ENCODE measurements at regions not wholly inside any gene's neighbourhood (a gene's known extent, or its start where the extent isn't known, plus 50 kb on each side); places are given as distances from the start of the nearest gene placed in this dataset.

- DNase-seq (ENCODE audit: low read depth, low spot score): no peak
- in situ Hi-C loops (cut with HindIII; ENCODE audit: low pct_unique_long_range_greater_than_20kb, low sequenced_read_pairs): no loop called here
These were observed 276.8 kb downstream of the TEX29 start for GRCh38 chr13:111597191-111597611.

DNA sequence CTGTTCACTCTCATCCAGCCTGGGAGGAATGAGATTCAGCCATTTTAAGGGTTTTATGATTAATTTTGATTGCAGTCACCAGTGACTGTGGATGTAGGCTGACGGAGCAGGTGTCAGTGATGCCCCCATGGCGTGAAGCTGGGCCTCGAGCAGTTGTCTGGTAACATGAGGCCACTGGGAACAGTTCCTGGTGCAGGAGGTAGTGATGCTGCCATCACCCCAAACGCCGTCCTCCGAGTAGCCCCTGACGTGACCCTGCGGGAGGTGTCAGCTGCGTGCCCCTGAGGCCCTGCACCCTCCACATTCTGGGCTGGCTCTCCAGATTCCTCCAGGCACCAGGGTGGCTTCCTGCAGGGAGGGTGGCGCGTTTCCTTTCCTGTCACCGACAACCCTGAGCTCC, 277.2 kb downstream of the TEX29 start:
- DNase-seq (ENCODE audit: low read depth, low spot score): no peak
- in situ Hi-C loops (cut with HindIII; ENCODE audit: low pct_unique_long_range_greater_than_20kb, low sequenced_read_pairs): no loop called here

DNA sequence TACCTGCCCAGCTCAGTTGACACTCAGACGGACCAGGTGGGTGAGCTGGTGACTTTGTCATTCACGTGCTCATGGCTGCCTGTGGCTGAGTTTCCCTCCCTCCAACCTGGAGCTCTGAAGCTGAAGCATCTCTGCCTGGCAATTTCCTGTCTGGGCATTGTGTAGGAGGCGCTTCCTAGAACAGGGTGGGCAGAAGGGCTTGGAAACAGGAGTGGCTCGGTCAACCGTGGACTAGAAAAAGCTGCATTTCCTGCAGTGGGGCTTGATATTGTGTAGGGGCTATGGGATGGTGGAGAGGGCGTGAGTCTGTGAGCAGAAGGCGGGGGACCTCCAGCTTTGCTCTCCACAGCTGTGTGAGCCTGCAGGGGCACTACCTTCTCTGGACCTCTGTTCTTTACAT, 278.3 kb downstream of the TEX29 start:
- in situ Hi-C loops (cut with HindIII; ENCODE audit: low pct_unique_long_range_greater_than_20kb, low sequenced_read_pairs): no loop called here

DNA sequence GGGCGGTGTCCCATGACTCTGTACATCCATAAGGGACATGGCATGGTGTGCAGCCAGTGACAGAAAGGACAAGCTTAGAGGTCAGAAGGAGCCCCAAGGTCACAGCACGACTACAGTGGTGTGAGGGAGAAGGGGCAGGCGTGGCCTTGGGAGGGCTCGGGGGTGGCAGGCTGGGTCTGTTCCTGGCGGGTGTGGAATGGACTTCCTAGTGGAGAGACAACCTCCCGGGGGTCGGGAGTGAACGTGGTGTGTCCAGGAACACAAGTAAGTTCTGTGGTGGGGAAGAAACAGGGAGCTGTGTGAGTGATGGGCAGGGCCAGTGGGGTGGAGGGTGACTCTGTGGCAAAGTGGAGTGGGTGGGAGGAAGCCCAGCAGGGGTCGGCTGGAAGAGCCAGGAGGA, 279.3 kb downstream of the TEX29 start:
- in situ Hi-C loops (cut with HindIII; ENCODE audit: low pct_unique_long_range_greater_than_20kb, low sequenced_read_pairs): no loop called here

More for the DNA sequence above, 278.3 kb downstream of the TEX29 start:
- no peak for DNase-seq (ENCODE audit: low read depth, low spot score)

DNA sequence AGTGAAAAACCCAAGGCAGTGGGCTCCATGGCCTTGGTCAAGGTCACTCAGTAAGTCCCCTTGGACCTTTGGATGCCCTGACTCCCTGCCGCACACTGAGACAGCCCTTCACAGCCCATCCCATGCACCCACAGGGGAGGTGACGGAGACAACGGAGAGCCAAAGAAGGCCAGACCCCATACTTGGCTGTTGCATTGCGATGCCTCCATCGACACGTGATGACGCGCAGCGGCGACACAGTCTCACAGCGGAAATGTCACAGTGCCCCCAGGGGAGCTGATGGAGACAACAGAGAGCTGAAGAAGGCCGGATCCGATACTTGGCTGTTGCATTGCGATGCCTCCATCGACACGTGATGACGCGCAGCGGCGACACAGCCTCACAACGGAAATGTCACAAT, 282.4 kb downstream of the TEX29 start:
- in situ Hi-C loops (cut with HindIII; ENCODE audit: low pct_unique_long_range_greater_than_20kb, low sequenced_read_pairs): no loop called here
- DNase-seq (ENCODE audit: low read depth, low spot score): no peak

More for the DNA sequence above, 279.3 kb downstream of the TEX29 start:
- no peak for DNase-seq (ENCODE audit: low read depth, low spot score)

GRCh38 chr13:111604097-111604496, 283.7 kb downstream of the TEX29 start:
- no peak for DNase-seq (ENCODE audit: low read depth, low spot score)
- in situ Hi-C loops (cut with HindIII; ENCODE audit: low pct_unique_long_range_greater_than_20kb, low sequenced_read_pairs): no loop called here

DNA sequence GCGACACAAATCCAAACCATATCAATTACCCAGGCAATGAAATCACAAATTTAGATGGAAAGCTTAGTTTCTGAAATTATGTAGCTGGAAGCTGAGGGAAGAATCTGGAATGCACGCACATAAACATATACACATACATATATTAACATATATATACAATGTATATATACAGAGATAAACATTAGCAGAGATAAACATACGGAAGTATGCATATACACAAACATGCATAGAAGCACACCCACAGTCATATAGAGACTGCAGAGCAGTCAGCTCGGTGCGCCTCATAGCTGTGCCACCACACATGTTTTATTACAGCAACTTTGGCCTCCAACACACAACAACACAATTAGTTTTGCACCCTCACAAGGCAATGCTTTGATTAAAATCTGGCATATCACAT, 288.1 kb downstream of the TEX29 start:
- in situ Hi-C loops (cut with HindIII; ENCODE audit: low pct_unique_long_range_greater_than_20kb, low sequenced_read_pairs): no loop called here
- DNase-seq (ENCODE audit: low read depth, low spot score): no peak

DNA sequence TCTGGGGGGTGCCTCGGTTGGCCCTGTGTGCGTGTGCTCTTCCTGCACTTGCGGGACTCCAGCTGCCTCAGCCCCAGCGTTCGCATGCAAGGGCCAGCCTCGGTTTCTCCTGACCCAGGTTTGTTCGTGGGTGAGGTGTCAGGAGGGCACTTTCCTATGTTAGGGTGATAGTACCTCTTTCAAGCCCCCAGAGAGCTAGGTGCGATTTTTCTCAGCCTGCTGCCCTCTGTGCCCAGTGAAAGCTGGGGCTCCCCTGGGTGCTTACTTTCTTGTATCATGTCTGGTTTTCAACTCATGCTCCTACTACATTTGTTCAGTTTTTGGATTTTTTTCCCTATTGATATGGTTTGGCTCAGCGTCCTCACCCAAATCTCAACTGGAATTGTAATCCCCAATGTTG, 289.2 kb downstream of the TEX29 start:
- no peak for DNase-seq (ENCODE audit: low read depth, low spot score)
- in situ Hi-C loops (cut with HindIII; ENCODE audit: low pct_unique_long_range_greater_than_20kb, low sequenced_read_pairs): no loop called here

DNA sequence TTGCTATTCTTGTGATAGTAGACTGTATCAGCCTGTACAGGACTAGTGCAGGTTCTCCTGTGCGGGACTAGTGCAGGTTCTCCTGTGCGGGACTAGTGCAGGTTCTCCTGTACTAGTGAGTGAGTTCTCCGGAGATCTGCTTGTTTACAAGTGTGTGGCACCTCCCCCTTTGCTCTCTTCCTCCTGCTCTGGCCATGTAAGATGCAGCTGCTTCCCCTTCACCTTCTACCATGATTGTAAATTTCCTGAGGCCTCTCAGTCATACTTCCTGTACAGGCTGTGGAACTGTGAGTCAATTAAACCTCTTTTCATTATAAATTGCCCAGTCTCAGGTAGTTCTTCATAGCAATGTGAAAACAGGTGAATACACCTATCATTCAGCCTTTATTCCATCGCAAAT, 289.6 kb downstream of the TEX29 start:
- in situ Hi-C loops (cut with HindIII; ENCODE audit: low pct_unique_long_range_greater_than_20kb, low sequenced_read_pairs): no loop called here
- no peak for DNase-seq (ENCODE audit: low read depth, low spot score)

DNA sequence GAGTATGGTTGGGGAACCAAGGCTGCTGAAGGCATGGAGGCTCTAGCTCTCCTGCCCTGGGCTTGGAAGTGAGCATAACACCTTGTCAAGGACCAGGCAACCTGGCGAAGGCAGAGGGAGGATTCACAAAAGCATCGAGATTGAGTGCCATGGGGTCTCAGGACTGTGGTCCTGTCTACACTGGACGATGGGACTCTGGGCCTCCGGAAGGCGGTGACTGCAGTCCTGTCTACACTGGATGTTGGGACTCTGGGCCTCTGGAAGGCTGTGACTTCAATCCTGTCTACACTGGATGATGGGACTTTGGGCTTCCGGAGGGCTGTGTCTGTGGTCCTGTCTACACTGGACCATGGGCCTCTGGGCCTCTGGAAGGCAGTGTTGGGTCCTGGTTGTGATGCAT, 290.4 kb downstream of the TEX29 start:
- in situ Hi-C loops (cut with HindIII; ENCODE audit: low pct_unique_long_range_greater_than_20kb, low sequenced_read_pairs): no loop called here
- DNase-seq (ENCODE audit: low read depth, low spot score): no peak

DNA sequence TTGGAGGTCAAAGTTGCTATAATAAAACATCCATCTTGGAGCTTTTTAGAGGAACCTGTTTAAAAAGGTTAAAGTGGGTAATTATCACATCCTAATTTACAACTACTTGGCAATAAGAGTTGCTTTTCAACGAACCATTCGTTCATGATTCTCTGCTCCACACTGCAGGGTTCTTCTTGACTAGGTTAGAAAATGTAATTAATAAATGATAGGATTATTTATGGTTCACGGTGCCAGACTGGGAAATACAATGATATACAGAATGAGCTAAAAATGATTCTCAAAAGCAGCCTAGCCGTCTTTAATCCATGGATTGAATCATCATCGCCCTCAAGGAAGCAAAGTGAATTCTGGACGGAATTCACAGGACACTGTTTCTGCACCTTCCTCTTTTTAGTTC, 291.2 kb downstream of the TEX29 start:
- no peak for DNase-seq (ENCODE audit: low read depth, low spot score)
- in situ Hi-C loops (cut with HindIII; ENCODE audit: low pct_unique_long_range_greater_than_20kb, low sequenced_read_pairs): no loop called here

DNA sequence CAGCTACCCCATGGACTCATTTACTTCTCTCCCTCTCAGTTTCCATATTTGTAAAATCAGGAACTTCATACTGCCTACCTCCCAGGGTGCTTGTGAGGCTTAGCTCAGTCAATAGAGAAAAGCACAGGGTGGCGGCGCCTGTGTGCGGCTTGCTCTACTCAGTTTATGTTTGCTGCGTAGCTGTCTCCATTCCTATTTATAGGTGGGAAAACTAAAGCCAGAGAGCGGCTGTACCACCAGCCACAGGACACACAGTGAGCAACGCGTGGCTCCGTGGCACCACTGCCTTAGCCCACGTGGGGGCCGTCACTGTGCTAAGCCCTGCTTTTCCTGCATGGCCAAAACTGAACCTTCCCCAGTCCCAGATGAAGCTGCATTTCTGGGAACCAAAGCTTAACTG, 292.4 kb downstream of the TEX29 start:
- in situ Hi-C loops (cut with HindIII; ENCODE audit: low pct_unique_long_range_greater_than_20kb, low sequenced_read_pairs): no loop called here
- no peak for DNase-seq (ENCODE audit: low read depth, low spot score)

DNA sequence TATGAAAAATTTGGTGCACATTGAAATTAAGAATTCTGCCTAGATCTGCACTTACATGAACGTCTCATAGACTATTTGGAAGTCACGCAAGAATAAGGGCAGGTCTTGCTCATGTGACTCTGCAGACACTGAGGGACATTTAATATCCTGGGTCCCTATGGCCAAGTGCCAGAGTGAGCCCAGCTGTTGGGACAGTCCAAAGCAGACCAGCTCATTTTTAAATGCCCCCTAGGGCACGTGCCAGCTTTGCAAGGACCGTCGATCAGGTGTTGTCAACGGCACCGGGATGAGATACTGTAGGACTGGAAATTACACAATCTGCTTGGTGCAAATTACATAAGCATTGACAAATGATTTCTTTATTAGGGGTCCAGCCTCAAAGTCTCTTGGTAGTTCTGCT, 293.6 kb downstream of the TEX29 start:
- in situ Hi-C loops (cut with HindIII; ENCODE audit: low pct_unique_long_range_greater_than_20kb, low sequenced_read_pairs): no loop called here
- no peak for DNase-seq (ENCODE audit: low read depth, low spot score)

DNA sequence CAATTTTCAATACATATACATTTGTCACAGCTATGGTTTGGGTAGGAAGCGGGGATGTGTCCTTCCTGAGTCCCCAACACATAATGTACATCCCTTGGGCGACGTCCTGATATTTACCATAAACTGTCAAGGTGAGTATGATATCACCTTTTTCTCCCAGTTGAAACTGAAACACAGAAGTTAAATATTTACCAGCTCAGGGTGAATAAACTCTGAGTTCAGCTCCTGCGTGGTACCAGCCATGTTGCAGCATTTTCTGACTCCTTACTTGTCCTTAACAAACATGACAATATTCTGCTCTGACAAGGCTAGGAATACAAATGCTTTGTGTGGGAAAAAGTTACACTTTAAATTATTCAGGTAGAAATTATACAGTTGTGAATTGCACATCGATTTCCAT, 294.2 kb downstream of the TEX29 start:
- in situ Hi-C loops (cut with HindIII; ENCODE audit: low pct_unique_long_range_greater_than_20kb, low sequenced_read_pairs): no loop called here
- DNase-seq (ENCODE audit: low read depth, low spot score): no peak

- in situ Hi-C loops (cut with HindIII; ENCODE audit: low pct_unique_long_range_greater_than_20kb, low sequenced_read_pairs): no loop called here
- no peak for DNase-seq (ENCODE audit: low read depth, low spot score)
These were observed 295.8 kb downstream of the TEX29 start for GRCh38 chr13:111616203-111616602.

DNA sequence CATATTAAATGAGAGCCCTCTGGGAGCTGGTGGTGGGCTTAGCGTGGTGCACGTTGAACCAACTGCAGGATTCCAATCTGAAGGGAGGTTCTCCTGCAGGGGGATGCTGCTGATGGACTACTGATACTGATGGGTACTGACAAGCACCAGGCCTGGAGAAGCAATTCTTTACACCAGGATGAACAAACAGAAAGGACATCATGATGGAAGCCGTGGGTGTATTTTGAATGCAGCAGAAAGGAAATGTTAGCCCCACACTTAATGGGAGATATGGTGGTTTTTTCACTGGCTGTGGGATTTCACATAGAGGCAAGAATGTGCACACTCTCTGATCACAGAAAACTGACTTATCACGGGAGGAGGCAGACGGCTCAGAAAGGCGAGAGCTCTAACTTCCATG, 299.7 kb downstream of the TEX29 start:
- in situ Hi-C loops (cut with HindIII; ENCODE audit: low pct_unique_long_range_greater_than_20kb, low sequenced_read_pairs): no loop called here
- DNase-seq (ENCODE audit: low read depth, low spot score): no peak

DNA sequence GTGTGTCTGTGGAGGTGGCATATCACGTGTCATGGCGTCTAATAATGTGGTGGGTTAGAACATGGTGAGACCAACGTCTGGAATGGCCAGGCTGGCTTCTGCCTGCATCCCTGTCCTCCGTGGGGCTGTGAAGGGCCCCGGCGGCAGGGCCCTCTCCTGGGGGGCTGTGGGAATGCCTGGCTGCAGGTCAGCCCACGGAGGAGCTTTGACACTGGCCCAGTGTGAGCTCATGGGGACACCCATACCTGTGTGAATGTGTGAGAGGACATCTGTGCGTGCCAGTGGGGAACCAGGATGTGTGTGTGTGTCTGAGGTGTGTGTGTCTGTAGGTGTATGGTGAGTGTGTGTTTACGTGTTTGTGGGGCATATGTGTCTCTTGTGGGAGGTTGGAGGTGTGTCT, 300.1 kb downstream of the TEX29 start:
- DNase-seq (ENCODE audit: low read depth, low spot score): no peak
- in situ Hi-C loops (cut with HindIII; ENCODE audit: low pct_unique_long_range_greater_than_20kb, low sequenced_read_pairs): no loop called here

DNA sequence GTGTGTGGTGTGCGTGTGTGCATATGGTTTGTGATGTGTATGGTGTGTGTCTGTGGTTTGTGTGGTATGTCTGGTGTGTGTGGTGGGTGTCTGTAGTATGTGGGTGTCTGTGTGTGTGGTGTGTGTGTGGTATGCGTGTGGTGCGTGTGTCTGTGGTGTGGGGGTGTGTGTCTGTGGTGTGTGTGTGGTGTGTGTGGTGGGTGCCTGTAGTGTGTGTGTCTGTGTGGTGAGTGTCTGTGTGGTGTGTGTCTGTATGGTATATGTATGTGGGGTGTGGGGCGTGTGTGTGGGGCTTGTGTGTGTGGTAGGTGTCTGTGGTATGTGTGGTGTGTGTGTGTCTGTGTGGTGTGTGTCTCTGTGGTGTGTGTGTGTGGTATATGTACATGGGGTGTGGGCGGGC, 300.7 kb downstream of the TEX29 start:
- in situ Hi-C loops (cut with HindIII; ENCODE audit: low pct_unique_long_range_greater_than_20kb, low sequenced_read_pairs): no loop called here
- no peak for DNase-seq (ENCODE audit: low read depth, low spot score)

- DNase-seq (ENCODE audit: low read depth, low spot score): no peak
- in situ Hi-C loops (cut with HindIII; ENCODE audit: low pct_unique_long_range_greater_than_20kb, low sequenced_read_pairs): no loop called here
These were observed 301.6 kb downstream of the TEX29 start for GRCh38 chr13:111622051-111622531.

DNA sequence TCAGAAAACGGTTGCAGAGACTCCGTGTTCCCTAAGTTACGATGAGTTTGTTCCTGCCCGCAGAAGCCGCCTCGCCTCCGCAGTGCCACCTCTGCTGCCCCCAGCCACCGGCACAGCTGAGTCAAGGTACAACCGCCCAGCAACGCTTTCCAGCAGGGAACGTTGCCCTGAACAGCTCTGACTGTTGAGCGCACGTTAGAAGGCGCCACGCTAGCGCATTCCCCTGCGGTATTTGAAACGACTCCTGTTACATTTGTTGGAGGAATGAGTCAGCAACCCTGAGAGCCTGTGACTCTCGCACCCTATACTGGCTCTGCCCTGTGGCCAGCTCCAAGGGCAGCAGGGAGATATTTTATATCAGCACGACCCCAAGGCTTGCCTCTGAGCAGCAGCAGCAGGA, 302.8 kb downstream of the TEX29 start:
- no peak for DNase-seq (ENCODE audit: low read depth, low spot score)
- in situ Hi-C loops (cut with HindIII; ENCODE audit: low pct_unique_long_range_greater_than_20kb, low sequenced_read_pairs): no loop called here

All from SK-MEL-5 (cell line).